GM18505 (cell line): ENCODE measurements at regions not wholly inside any gene's neighbourhood (a gene's known extent, or its start where the extent isn't known, plus 50 kb on each side); places are given as distances from the start of the nearest gene placed in this dataset.
"Not testable (repeated sequence)": the region's sequence is repeated elsewhere in the genome, so short reads cannot be mapped to it uniquely, and the experiment has no call there.

Experiments used
- ATAC-seq: cut with Tn5 transposase; IDR thresholded peaks from one replicate; pipeline ENCODE4 v1.9.1; 2021; ENCODE audit not compliant: unreplicated experiment
- POLR2A ChIP-seq: IDR thresholded peaks from 4 replicates; pipeline ENCODE4 v1.6.1; 2011; ENCODE audit warnings: borderline replicate concordance; ENCODE audit not compliant: insufficient read depth, insufficient read length; ENCODE audit errors: extremely low read depth

- TF ChIP-seq POLR2A: no peak
- no peak for ATAC-seq
These were observed 185.8 kb upstream of the JADE1 start for GRCh38 chr4:128623508-128624215.

- not testable (repeated sequence) for ATAC-seq
These were observed 189.1 kb upstream of the JADE1 start for GRCh38 chr4:128620279-128620965.

- no peak for ATAC-seq
- no peak for TF ChIP-seq POLR2A
These were observed 194.3 kb upstream of the JADE1 start for GRCh38 chr4:128615197-128615596.

GRCh38 chr4:128608006-128608405 is 201.5 kb upstream of the JADE1 start:
- TF ChIP-seq POLR2A: no peak
- no peak for ATAC-seq

GRCh38 chr4:128606173-128606572 is 203.3 kb upstream of the JADE1 start:
- TF ChIP-seq POLR2A: no peak
- ATAC-seq: no peak

- TF ChIP-seq POLR2A: no peak
- ATAC-seq: no peak
These were observed 204.7 kb upstream of the JADE1 start for GRCh38 chr4:128604840-128605239.

GRCh38 chr4:128604204-128604603 is 205.3 kb upstream of the JADE1 start:
- no peak for ATAC-seq
- TF ChIP-seq POLR2A: no peak

GRCh38 chr4:128603081-128603480 is 206.4 kb upstream of the JADE1 start:
- no peak for ATAC-seq
- no peak for TF ChIP-seq POLR2A

- no peak for ATAC-seq
- TF ChIP-seq POLR2A: no peak
These were observed 207.4 kb upstream of the JADE1 start for GRCh38 chr4:128601991-128602695.

GRCh38 chr4:128600996-128601871 is 208.3 kb upstream of the JADE1 start:
- no peak for TF ChIP-seq POLR2A
- no peak for ATAC-seq

GRCh38 chr4:128600410-128600809 is 209.1 kb upstream of the JADE1 start:
- no peak for TF ChIP-seq POLR2A
- ATAC-seq: no peak

GRCh38 chr4:128597500-128597899 is 212.0 kb upstream of the JADE1 start:
- ATAC-seq: no peak
- no peak for TF ChIP-seq POLR2A

- no peak for TF ChIP-seq POLR2A
- no peak for ATAC-seq
These were observed 212.6 kb upstream of the JADE1 start for GRCh38 chr4:128596853-128597252.
